Testis (tissue), 2 donors: ENCODE measurements at regions not wholly inside any gene's neighbourhood (a gene's known extent, or its start where the extent isn't known, plus 50 kb on each side); places are given as distances from the start of the nearest gene placed in this dataset.

Experiments used
- DNase-seq: peaks from one replicate; pipeline ENCODE4 v3.0.0-alpha.2; 2019
- H3K27ac ChIP-seq, 2 donors: fragments of 200-600 bp; sonication (generic); one replicate each; pipeline ENCODE4 v1.5.1; 2019
- H3K27me3 ChIP-seq: fragments of 200-600 bp; sonication (generic); one replicate; pipeline ENCODE4 v1.5.1; 2019
- H3K36me3 ChIP-seq: fragments of 200-600 bp; sonication (generic); one replicate; pipeline ENCODE4 v1.5.1; 2017; ENCODE audit warnings: low read depth; ENCODE audit errors: missing control alignments
- H3K4me1 ChIP-seq: fragments of 200-600 bp; sonication (generic); one replicate; pipeline ENCODE4 v1.5.1; 2019
- H3K4me3 ChIP-seq, 2 donors: fragments of 200-600 bp; sonication (generic); one replicate each; pipeline ENCODE4 v1.5.1; 2017 to 2019
- H3K9me3 ChIP-seq: fragments of 200-600 bp; sonication (generic); one replicate; pipeline ENCODE4 v1.5.1; 2017
- POLR2A ChIP-seq: fragments of 450-650 bp; IDR thresholded peaks from one replicate; pipeline ENCODE4 v1.6.1; 2017; ENCODE audit warnings: antibody characterized with exemption, mild to moderate bottlenecking, moderate library complexity
- WGBS, 2 donors: methylation state at CpG; one replicate each; pipeline ENCODE4 v1.1.5; 2018; 5-methylcytosine and 5-hydroxymethylcytosine counted together
- intact Hi-C: fragments of 100-400 bp; cut with DNase I; formaldehyde crosslinking; loops from one replicate; pipeline ENCODE4 v1.15.1; 2023; ENCODE audit warnings: low total_unique reads
- TF ChIP-seq, protein P1 (sequence below), 3 experiments: fragments of 450-650 bp in 2 of 3; fragments of 200-600 bp in 1 of 3; sonication (generic) in 1 of 3; IDR thresholded peaks; one replicate each; pipeline ENCODE4 v1.5.1; 2016 to 2019; ENCODE audit warnings: antibody characterized with exemption in 3 of 3, mild to moderate bottlenecking in 2 of 3, moderate library complexity in 1 of 3

DNA sequence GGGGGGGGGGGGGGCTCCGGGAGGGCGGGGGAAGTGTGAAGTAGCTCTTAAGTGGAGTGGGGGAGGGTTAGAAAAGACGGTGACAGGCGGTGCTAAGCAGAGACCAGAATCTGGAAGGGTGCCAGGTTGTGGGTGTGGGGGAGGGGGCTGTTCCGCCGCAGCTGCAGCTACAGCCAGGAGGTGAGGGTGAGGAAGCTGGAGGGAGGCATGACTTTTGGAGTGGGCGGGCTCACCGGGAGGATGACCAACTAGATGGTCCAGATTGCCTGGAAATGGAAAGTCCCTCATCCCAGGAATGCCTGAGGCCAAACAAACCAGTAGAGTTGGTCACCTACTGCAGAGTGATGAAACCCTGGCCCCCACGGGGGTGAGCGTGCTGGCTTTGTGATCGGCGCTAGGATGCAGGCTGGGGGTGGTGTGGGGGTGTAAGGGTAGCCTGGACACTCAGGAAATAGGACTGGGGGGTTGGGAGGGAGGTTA, 158.1 kb upstream of the SHB start:
- DNase-seq, result peak; percentile 15
- H3K36me3 ChIP-seq, result no peaks in the 10 kb centered on the region
- H3K9me3 ChIP-seq, result no peaks in the 10 kb centered on the region
- 2 to 3% methylated on average over 8 to 12 of the region's 12 CpGs for WGBS, 2 donors
- TF ChIP-seq, protein P1, sequence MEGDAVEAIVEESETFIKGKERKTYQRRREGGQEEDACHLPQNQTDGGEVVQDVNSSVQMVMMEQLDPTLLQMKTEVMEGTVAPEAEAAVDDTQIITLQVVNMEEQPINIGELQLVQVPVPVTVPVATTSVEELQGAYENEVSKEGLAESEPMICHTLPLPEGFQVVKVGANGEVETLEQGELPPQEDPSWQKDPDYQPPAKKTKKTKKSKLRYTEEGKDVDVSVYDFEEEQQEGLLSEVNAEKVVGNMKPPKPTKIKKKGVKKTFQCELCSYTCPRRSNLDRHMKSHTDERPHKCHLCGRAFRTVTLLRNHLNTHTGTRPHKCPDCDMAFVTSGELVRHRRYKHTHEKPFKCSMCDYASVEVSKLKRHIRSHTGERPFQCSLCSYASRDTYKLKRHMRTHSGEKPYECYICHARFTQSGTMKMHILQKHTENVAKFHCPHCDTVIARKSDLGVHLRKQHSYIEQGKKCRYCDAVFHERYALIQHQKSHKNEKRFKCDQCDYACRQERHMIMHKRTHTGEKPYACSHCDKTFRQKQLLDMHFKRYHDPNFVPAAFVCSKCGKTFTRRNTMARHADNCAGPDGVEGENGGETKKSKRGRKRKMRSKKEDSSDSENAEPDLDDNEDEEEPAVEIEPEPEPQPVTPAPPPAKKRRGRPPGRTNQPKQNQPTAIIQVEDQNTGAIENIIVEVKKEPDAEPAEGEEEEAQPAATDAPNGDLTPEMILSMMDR (IDR thresholded peaks at IDR 0.05), result no peak
- TF ChIP-seq POLR2A, result no peak
- intact Hi-C loops, result no loop called here
- no peak overlapping the region for H3K27ac ChIP-seq
- H3K27me3 ChIP-seq, result no peaks in the 10 kb centered on the region
- H3K4me3 ChIP-seq, result no peak overlapping the region
- H3K4me1 ChIP-seq, result no peaks in the 10 kb centered on the region

DNA sequence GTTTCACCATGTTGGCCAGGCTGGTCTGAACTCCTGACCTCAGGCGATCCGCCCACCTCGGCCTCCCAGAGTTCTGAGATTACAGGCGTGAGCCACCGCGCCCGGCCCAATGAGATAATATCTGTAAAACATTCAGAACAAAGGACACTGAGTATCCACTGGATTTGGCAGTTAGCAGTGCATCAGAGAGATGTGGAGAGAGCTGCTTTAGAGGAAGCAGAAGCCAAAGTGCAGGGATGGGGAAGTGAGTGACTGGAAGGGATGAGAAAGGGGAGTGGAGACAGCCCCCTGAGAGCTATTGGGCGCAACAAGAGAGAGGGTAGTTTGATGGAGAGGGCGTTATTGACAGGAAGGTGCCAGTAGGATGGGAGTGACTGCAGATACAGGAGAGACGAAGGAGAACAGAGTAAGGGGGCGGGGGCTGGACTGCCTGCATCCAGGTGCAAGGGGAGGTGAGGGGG, 157.5 kb upstream of the SHB start:
- Histone ChIP-seq H3K9me3 (no peaks in the 10 kb centered on the region), H3K4me3 (no peak overlapping the region), H3K27me3 (no peaks in the 10 kb centered on the region), H3K4me1 (no peaks in the 10 kb centered on the region), H3K27ac (no peak overlapping the region), H3K36me3 (no peaks in the 10 kb centered on the region)
- 5 to 8% methylated on average over 11 of the region's 11 CpGs for WGBS, 2 donors
- DNase-seq, result no peak
- TF ChIP-seq, protein P1 (IDR thresholded peaks at IDR 0.05), result no peak
- no peak for TF ChIP-seq POLR2A
- intact Hi-C loops, result no loop called here

DNA sequence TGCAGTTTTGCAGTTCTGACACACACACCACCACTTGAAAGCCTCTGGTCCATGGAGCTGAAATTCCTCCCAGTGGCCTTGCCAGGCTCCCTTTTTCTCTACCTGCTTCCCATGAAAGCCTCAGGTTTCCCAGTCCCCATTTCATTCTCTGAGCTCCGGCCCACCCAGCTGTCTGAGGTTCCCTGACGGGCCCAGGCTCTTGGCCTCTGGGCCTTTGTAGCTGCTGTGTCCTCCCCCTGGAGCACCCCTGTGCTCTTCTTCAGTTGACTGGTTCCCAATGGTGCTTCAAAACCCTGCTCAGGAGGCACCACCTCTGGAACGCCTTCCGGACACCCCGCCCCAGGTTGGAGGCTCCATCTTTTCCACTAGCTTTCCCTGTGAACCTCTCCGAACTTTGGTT, 155.9 kb upstream of the SHB start:
- H3K27me3 ChIP-seq, result no peaks in the 10 kb centered on the region
- intact Hi-C loops, result no loop called here
- H3K36me3 ChIP-seq, result no peaks in the 10 kb centered on the region
- H3K27ac ChIP-seq, result no peak overlapping the region
- DNase-seq, result no peak
- H3K4me3 ChIP-seq, result no peak overlapping the region
- 85 to 93% methylated on average over 6 of the region's 6 CpGs for WGBS, 2 donors
- no peaks in the 10 kb centered on the region for H3K4me1 ChIP-seq
- H3K9me3 ChIP-seq, result no peaks in the 10 kb centered on the region
- no peak for TF ChIP-seq POLR2A

DNA sequence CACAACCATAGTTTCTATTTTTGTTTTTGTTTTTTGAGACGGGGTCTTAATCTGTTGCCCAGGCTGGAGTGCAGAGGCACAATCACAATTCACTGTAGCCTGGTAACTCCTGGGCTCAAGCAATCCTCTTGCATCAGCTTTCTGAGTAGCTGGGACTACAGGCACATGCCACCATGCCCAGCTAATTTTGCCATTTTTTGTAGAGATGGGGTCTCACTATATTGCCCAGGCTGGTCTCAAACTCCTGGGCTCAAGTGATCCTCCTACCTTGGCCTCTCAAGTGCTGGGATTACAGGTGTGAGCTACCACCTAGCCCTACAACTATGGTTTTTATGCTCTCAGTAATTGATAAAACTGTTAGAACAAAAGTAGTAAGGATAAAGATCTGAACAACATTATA, 147.5 kb upstream of the SHB start:
- WGBS, 2 donors, result 84 to 96% methylated on average over 1 of the region's 1 CpG
- H3K4me1 ChIP-seq, result no peaks in the 10 kb centered on the region
- H3K9me3 ChIP-seq, result no peaks in the 10 kb centered on the region
- TF ChIP-seq, protein P1 (IDR thresholded peaks at IDR 0.05), result no peak
- no peak for TF ChIP-seq POLR2A
- H3K36me3 ChIP-seq, result no peaks in the 10 kb centered on the region
- intact Hi-C loops, result no loop called here
- DNase-seq, result no peak
- H3K4me3 ChIP-seq, result no peak overlapping the region
- H3K27me3 ChIP-seq, result no peaks in the 10 kb centered on the region
- no peak overlapping the region for H3K27ac ChIP-seq

DNA sequence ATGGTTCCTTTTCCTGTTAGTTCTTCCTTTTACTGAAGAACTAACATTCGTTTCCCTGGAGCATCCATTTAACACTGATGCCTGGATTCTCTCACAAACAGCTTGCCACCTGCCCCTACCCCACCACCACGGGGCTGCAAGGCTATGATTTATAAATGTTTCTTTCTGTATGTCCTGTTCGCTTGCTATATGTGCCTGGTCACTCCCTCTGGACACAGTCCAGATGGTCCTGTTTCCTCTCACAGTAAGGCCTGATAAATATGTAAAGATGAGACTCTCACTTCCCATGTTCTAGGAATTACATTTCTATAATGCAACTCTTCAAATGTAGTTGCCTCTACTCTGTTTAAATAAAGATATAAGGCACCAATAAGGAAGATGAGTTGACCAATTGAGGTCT, 146.4 kb upstream of the SHB start:
- Histone ChIP-seq H3K27ac (no peak overlapping the region), H3K4me3 (no peak overlapping the region), H3K27me3 (no peaks in the 10 kb centered on the region), H3K36me3 (no peaks in the 10 kb centered on the region), H3K9me3 (no peaks in the 10 kb centered on the region), H3K4me1 (no peaks in the 10 kb centered on the region)
- no peak for DNase-seq
- intact Hi-C loops, result no loop called here
- 39 to 47% methylated on average over 3 of the region's 3 CpGs for WGBS, 2 donors
- TF ChIP-seq POLR2A, result no peak
- TF ChIP-seq, protein P1 (IDR thresholded peaks at IDR 0.05), result no peak
